BJ (cell line): ENCODE measurements at regions not wholly inside any gene's neighbourhood (a gene's known extent, or its start where the extent isn't known, plus 50 kb on each side); places are given as distances from the start of the nearest gene placed in this dataset.
"Not testable (repeated sequence)": the region's sequence is repeated elsewhere in the genome, so short reads cannot be mapped to it uniquely, and the experiment has no call there.

Experiments used
- CTCF ChIA-PET: fragments of 350-600 bp; formaldehyde crosslinking; extraction: SDS; loops from one replicate; lab custom pipeline; 2021; ENCODE audit warnings: antibody characterized with exemption, inconsistent platforms; lab: Yijun Ruan, JAX
- POLR2A ChIA-PET: fragments of 300-600 bp; sonication (Branson Sonifier 250); formaldehyde crosslinking; extraction: SDS; loops from one replicate; lab custom pipeline; 2021; ENCODE audit warnings: antibody characterized with exemption; lab: Charles Lee
- DNase-seq: peaks from one replicate; pipeline ENCODE4 v3.0.0-alpha.2; 2011; ENCODE audit warnings: low read depth
- H3K27me3 ChIP-seq: 2 replicates; pipeline ENCODE4 v1.6.0; 2011; ENCODE audit warnings: low read length; ENCODE audit not compliant: control insufficient read depth, insufficient read depth
- H3K36me3 ChIP-seq: 2 replicates; pipeline ENCODE4 v1.5.1; 2011; ENCODE audit warnings: low read length; ENCODE audit not compliant: control insufficient read depth, insufficient read depth
- H3K4me3 ChIP-seq: 2 replicates; pipeline ENCODE4 v1.5.1; 2011; ENCODE audit warnings: low read depth, mild to moderate bottlenecking, control low read depth, low read length

- H3K27me3 ChIP-seq, H3K4me3 ChIP-seq, POLR2A ChIA-PET, CTCF ChIA-PET, DNase-seq, H3K36me3 ChIP-seq: not testable (repeated sequence)
These were observed 135.1 kb upstream of the VOPP1 start for GRCh38 chr7:55707410-55707809.

GRCh38 chr7:55706451-55707195, 134.3 kb upstream of the VOPP1 start:
- CTCF ChIA-PET, DNase-seq, H3K4me3 ChIP-seq, H3K27me3 ChIP-seq, H3K36me3 ChIP-seq, POLR2A ChIA-PET: not testable (repeated sequence)

DNA sequence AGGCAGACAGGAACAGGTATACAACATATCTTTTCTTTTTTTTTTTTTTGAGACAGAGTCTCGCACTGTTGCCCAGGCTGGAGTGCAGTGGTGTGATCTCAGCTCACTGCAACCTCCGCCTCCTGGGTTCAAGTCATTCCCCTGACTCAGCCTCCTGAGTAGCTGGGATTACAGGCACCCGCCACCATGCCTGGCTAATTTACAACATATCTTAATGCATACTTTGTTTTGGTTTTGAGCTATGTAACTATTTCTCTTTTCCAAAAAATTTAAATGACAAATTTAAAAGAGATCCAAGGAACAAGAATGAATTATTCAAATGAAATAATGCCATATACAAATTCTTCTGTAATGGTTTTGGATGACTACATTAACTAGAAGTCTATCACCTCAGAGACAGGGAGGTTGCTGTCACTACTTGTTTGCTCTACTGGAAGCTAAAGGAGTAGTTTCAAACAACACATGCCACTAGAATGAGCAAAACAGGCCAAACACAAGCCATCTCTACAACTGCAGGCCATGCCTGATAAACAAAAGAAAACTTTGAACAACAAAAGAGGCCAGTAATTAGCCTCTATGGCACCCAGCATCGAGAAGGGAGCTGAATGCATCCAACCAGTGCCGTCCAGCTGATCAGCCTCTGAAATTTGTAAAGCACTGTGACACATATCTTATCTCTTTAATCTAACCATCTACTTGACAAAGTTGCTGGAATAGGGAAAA, 133.6 kb upstream of the VOPP1 start:
- POLR2A ChIA-PET, H3K27me3 ChIP-seq, H3K4me3 ChIP-seq, CTCF ChIA-PET, H3K36me3 ChIP-seq, DNase-seq: not testable (repeated sequence)

DNA sequence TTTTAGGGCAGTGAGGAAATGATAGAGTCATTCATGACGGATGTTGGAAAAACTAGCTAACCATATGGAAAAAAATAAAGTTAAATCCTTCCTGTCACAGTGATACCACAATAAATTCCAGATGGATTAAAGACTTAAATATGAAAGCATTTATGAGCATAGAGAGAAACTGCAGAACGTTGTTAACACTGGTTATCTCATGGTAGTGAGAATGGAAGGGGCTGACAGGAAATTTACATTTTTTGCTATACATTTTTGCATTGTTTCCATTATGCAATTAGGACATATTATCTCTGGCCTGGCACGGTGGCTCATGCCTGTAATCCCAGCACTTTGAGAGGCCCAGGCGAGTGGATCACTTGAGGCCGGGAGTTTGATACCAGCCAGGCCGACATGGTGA, 130.5 kb upstream of the VOPP1 start:
- H3K36me3 ChIP-seq, CTCF ChIA-PET, DNase-seq, POLR2A ChIA-PET, H3K4me3 ChIP-seq, H3K27me3 ChIP-seq: not testable (repeated sequence)

- DNase-seq, H3K36me3 ChIP-seq, H3K4me3 ChIP-seq, POLR2A ChIA-PET, H3K27me3 ChIP-seq: not testable (repeated sequence)
- CTCF ChIA-PET: interaction anchor here (0.6 kb wide), 1 partner anchor 13 kb away, joined by 3 read pairs; no protein-coding TSS in a partner anchor
These were observed 127.1 kb upstream of the VOPP1 start for GRCh38 chr7:55699450-55699842.

DNA sequence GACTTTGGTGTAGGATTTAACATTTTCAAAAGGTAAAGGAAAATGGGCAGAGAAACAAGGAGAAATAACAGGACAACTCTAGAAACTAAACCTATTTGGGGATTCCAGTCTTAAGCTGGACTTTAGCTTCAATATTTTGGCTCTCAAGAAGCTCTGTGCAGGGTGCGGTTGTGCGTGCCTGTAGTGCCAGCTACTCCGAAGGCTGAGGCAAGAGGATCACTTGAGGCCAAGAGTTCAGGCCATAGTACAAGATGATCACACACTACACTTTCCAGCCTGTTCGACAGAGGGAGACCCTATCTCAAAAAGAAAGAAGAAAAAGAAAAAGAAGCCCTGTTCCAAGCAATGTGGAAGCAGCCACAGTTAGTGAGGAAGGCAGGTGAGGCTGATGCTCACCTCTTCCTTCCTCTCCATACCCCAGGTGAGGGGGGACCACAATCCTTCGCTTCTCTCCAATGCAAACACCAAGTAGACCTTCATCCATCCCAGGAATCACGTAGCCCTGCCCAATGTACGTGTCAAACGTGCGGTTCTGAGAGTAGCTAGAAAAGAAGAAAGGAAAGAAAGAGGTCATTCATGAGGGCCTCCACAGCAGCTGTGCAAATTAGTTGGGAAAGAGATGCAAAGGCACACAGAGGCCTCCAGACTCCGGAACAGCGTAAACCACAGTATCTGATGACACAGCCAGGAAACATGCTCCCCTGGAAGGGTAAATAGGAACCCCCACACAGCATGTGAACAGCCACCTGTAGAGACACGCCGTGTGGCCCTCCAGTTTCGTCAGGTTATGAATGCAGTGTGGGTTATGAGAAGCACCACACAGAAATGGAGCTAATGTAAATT, 126.5 kb upstream of the VOPP1 start:
- H3K4me3 ChIP-seq, POLR2A ChIA-PET, H3K36me3 ChIP-seq, H3K27me3 ChIP-seq, DNase-seq: not testable (repeated sequence)
- CTCF ChIA-PET: interaction anchor here (0.6 kb wide), 1 partner anchor 12 kb away, joined by 3 read pairs; no protein-coding TSS in a partner anchor

DNA sequence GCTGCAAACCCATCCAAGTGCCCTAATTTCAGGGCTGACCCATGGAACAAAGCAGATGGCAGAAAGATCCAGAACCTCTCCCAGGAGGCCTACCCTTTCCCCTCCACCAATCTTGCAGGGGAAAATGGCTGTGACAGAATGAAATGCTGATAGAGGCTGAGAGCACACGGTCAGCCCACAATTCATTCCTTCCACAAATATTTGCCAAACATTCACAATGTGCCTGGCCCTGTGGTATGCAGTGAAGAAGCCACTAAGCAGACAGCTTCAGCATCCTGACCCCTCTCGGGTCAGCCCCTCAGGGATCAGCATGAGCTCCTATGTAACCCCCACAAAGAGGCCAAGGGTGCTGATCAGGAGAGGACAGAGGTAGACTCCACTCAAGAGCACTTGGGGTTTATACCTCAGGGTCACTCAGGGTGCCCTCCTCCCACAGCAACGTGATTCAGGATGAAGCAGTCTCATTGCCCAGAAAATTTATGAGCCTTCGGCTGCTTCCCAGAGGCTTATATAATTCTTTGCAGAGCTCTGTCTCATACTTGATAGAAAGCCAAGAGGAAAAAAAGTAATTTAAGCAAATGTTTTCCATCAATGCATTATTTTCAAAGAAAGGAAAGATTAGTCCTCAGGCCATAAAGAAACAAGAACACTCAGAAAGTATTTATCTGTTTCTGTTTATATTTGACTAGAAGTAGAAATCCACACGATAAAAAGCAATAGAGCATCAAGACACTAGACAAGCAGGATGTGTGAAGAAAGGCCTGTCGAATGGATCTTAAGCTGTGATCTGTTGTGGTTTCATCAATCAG, 123.8 kb upstream of the VOPP1 start:
- DNase-seq: peak; percentile 84
- H3K27me3 ChIP-seq, H3K36me3 ChIP-seq, POLR2A ChIA-PET, H3K4me3 ChIP-seq, CTCF ChIA-PET: not testable (repeated sequence)

DNA sequence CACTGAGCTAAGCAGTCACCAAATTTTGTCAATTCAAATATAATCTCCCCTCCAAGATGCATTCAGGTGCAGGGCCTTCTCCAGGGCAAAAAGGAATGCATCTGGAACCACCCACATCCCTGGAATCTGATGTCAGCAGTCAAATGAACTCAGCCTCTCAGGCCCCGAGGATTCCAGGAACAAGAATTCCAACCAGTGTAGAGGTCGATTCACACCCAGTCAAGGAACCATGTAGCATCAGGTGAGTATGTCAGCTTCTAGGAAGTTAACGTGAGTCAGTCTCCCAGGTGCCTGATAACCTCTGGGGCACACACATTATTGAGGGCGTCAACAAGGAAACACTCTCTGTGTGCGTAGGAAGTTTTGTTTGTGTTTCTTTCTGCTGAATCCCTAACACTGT, 122.2 kb upstream of the VOPP1 start:
- POLR2A ChIA-PET, H3K4me3 ChIP-seq, CTCF ChIA-PET, DNase-seq, H3K27me3 ChIP-seq, H3K36me3 ChIP-seq: not testable (repeated sequence)

DNA sequence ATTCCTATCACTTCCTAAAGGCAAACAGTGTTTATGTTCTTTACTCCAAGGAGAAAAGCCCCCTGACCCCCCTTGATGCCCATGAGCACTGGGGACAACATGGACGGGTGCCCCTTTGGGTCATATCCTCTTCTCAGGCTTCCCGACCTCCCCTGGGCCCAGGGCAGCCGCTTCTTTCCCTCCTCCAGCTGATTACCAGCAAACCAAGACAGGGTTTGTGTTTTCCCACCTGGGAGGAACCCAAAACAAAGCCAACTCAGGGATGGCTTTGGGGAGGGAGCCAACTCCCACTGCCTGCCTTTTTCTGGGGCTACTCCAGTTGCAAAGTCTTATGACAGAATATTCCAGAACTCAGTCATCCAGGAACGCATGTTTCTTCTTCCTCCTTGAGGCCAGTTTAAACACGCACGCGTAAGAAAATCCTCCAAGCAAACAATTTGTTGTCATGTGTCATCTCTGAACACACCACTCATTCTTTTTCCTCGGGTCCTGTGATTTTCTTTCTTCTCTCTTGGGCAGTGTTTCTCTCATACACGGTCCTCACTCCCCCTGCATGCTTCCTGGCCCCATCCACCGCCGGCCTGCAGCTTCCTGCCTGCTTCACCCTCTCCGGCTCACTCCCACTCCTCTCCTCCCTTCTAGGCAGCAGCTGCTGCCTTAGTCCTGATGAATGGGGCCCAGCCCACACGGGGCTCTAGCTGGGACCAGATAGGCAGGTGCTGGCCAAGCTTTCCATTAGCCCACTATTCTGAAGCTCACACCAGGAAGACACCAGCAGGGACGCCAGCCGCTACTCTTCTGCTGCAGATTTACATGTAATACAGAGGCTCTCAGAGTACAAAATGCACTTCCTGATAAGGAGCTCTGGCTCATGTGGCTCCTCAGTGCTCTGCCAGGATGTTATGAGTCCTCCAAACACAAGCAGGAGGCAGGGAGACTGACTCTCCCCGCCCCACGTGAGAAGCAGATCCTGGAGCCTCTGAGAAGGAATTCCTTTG, 116.7 kb upstream of the VOPP1 start:
- H3K4me3 ChIP-seq, CTCF ChIA-PET: not testable (repeated sequence)

DNA sequence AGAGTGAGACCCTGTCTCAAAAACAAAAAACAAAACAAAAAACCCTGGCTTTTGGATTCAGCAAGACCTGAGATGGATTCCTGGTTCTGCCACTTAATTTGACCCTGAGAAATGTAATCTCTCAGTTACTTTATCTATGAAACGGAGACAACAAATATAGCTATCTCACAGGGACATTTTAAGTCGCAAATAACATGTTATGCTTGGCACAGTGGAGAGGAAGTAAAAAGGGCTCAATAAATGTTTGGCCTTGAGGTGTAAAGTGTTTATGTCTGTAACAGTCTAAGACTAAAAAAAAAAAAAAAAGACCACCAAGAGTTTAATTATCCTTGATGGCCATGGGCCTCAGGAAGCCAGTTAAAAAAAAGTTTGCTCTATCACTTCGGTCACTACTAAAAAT, 116.0 kb upstream of the VOPP1 start:
- H3K4me3 ChIP-seq, CTCF ChIA-PET, POLR2A ChIA-PET: not testable (repeated sequence)

More for the DNA sequence above, 116.7 kb upstream of the VOPP1 start:
- DNase-seq, H3K36me3 ChIP-seq, POLR2A ChIA-PET, H3K27me3 ChIP-seq: not testable (repeated sequence)

GRCh38 chr7:55687252-55687651, 115.0 kb upstream of the VOPP1 start:
- CTCF ChIA-PET, POLR2A ChIA-PET, DNase-seq, H3K4me3 ChIP-seq, H3K36me3 ChIP-seq, H3K27me3 ChIP-seq: not testable (repeated sequence)

More for the DNA sequence above, 116.0 kb upstream of the VOPP1 start:
- H3K36me3 ChIP-seq, DNase-seq, H3K27me3 ChIP-seq: not testable (repeated sequence)
